A673 (cell line): ENCODE measurements at regions not wholly inside any gene's neighbourhood (a gene's known extent, or its start where the extent isn't known, plus 50 kb on each side); places are given as distances from the start of the nearest gene placed in this dataset.

Experiments used
- BruUV-seq: library from RNA; stranded (reverse); fragments of 400-500 nt; replicated peaks from 2 replicates; lab custom pipeline; 2021; lab: Mats Ljungman, UMichigan
- CTCF ChIA-PET: fragments of 300-600 bp; sonication (Branson Sonifier 250); formaldehyde crosslinking; loops from one replicate; lab custom pipeline; 2022; ENCODE audit warnings: antibody characterized with exemption; lab: Charles Lee
- POLR2A ChIA-PET: fragments of 300-600 bp; sonication (Branson Sonifier 250); formaldehyde crosslinking; loops from one replicate; lab custom pipeline; 2022; ENCODE audit warnings: antibody characterized with exemption; ENCODE audit not compliant: low non-redundant PET; lab: Charles Lee
- DNase-seq: peaks from one replicate; pipeline ENCODE4 v3.0.0-alpha.2; 2015; ENCODE audit warnings: low spot score
- H3K27ac ChIP-seq: fragments of 200-600 bp; sonication (generic); 2 replicates; pipeline ENCODE4 v1.5.1; 2016; ENCODE audit warnings: mixed run types, low read depth, mild to moderate bottlenecking, mixed read lengths, antibody characterized with exemption, low read length; ENCODE audit not compliant: poor library complexity, severe bottlenecking
- H3K27me3 ChIP-seq: fragments of 200-600 bp; sonication (generic); replicated peaks from 2 replicates; pipeline ENCODE4 v1.6.1; 2017; ENCODE audit warnings: mixed run types, low read depth, mild to moderate bottlenecking, mixed read lengths, antibody characterized with exemption, low read length; ENCODE audit not compliant: insufficient read depth, poor library complexity
- H3K36me3 ChIP-seq: fragments of 200-600 bp; sonication (generic); 2 replicates; pipeline ENCODE4 v1.6.1; 2016; ENCODE audit warnings: mixed run types, mild to moderate bottlenecking, mixed read lengths, antibody characterized with exemption, low read length; ENCODE audit not compliant: insufficient read depth, poor library complexity, severe bottlenecking
- H3K4me1 ChIP-seq: fragments of 200-600 bp; sonication (generic); 2 replicates; pipeline ENCODE4 v1.6.1; 2017; ENCODE audit warnings: mixed run types, mild to moderate bottlenecking, mixed read lengths, antibody characterized with exemption, low read length; ENCODE audit not compliant: insufficient read depth, poor library complexity, severe bottlenecking
- H3K4me3 ChIP-seq: fragments of 200-600 bp; sonication (generic); 2 replicates; pipeline ENCODE4 v1.5.1; 2016; ENCODE audit warnings: low read depth, mixed run types, mild to moderate bottlenecking, mixed read lengths, low read length; ENCODE audit not compliant: poor library complexity, severe bottlenecking
- H3K9me3 ChIP-seq: fragments of 200-600 bp; sonication (generic); 2 replicates; pipeline ENCODE4 v1.6.1; 2016; ENCODE audit warnings: mixed run types, low read depth, mild to moderate bottlenecking, mixed read lengths, antibody characterized with exemption, low read length; ENCODE audit not compliant: poor library complexity, severe bottlenecking
- CTCF ChIP-seq: fragments of 300-800, 200-600 bp; sonication (generic); conservative IDR thresholded peaks from 2 replicates; pipeline ENCODE4 v1.5.1; 2017; ENCODE audit warnings: low read depth, mild to moderate bottlenecking, antibody characterized with exemption, low read length, moderate library complexity, mixed read lengths
- EZH2 ChIP-seq: fragments of 200-600 bp; sonication (generic); IDR thresholded peaks from 2 replicates; pipeline ENCODE4 v1.6.1; 2017; ENCODE audit warnings: borderline replicate concordance, low read depth, mild to moderate bottlenecking, mixed read lengths, antibody characterized with exemption, low read length; ENCODE audit not compliant: poor library complexity, severe bottlenecking
- intact Hi-C: fragments of 100-400 bp; cut with micrococcal nuclease; formaldehyde crosslinking; loops from one replicate; pipeline ENCODE4 v1.10.0; 2022; ENCODE audit not compliant: unreplicated experiment

GRCh38 chr14:22381766-22382165, 207.3 kb downstream of the DAD1 start:
- intact Hi-C loops = loop anchor here (10.0 kb wide), 1 partner anchor 333 kb away; no protein-coding TSS in a partner anchor
- BruUV-seq = no TSS peak
- Histone ChIP-seq H3K4me1 (no peaks in the 10 kb centered on the region), H3K36me3 (no peaks in the 10 kb centered on the region), H3K27ac (no peak overlapping the region), H3K4me3 (no peak overlapping the region), H3K27me3 (no peaks in the 10 kb centered on the region), H3K9me3 (no peaks in the 10 kb centered on the region)
- CTCF ChIA-PET = no interaction called here
- DNase-seq = no peak
- POLR2A ChIA-PET = no interaction called here
- TF ChIP-seq EZH2 (no peak), CTCF (no peak)

DNA sequence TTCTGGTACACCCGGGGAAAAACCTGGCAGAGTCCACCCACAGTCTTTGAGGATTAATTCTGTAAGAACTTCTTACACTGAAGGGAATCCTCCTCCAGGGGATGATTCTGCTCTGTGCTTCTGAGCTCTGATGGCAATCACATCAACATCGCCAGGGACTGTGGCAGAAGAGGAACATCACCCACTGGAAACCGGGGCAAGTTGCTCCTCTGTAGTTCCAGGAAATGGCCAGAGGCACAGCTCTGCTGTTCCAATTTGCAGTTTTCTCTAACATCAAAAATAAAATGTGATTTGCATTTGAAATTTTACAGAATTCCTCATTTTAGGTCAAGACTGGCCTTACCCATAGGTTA, 207.6 kb downstream of the DAD1 start:
- Histone ChIP-seq H3K27ac (no peak overlapping the region), H3K36me3 (no peaks in the 10 kb centered on the region), H3K27me3 (no peaks in the 10 kb centered on the region), H3K4me1 (no peaks in the 10 kb centered on the region), H3K4me3 (no peak overlapping the region), H3K9me3 (no peaks in the 10 kb centered on the region)
- intact Hi-C loops = loop anchor here (10.0 kb wide), 1 partner anchor 333 kb away; no protein-coding TSS in a partner anchor
- ChIA-PET POLR2A (no interaction called here), CTCF (no interaction called here)
- no peak for TF ChIP-seq CTCF
- TF ChIP-seq EZH2 = no peak
- DNase-seq = no peak
- BruUV-seq = no TSS peak

DNA sequence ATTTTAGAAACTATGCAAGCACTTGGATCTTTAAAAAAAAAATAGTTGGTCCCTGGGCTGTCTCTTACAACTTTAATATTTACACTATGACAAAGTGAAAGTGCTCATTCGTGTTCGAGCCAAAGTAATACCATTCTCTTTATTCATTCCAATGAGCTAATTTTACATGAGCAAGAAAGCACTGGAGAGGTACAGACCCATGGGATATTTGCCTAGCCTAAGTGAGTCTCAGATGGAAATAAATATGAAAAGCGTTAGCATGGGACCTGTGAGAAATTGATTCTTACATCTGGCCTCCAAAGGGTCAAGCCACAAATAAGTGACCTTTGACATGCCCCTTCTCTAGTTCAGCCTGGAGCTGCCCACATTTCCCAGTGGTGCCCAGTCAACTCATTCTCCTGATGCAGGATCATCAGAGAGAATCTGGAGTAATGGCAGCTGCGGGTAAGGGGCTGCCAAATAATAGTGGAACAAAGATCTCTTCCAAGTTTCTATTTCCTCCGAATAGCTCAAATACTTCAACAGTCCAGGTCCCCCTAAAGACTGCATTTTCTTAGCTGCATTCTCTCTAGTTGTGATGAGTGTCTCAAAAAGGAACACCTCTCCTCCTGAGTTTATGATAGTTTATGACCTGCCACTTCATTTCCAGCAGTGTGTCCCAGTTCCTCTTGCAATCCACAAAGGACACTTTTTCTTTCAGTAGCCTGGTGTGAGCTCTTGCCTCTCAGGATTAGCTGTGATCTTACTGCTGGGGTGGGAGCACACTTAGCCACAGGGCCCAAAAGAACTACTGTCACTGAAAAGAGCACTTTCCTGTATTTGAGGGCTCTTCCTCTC, 208.2 kb downstream of the DAD1 start:
- Histone ChIP-seq H3K27me3 (no peaks in the 10 kb centered on the region), H3K4me3 (no peak overlapping the region), H3K36me3 (no peaks in the 10 kb centered on the region), H3K9me3 (no peaks in the 10 kb centered on the region), H3K27ac (no peak overlapping the region), H3K4me1 (no peaks in the 10 kb centered on the region)
- no TSS peak for BruUV-seq
- TF ChIP-seq EZH2 (no peak), CTCF (no peak)
- POLR2A ChIA-PET = no interaction called here
- intact Hi-C loops = loop anchor here (10.0 kb wide), 1 partner anchor 334 kb away; no protein-coding TSS in a partner anchor
- no peak for DNase-seq
- CTCF ChIA-PET = no interaction called here
